Dendritic cell treated with granulocyte-macrophage colony-stimulating factor and Interleukin-4, amounts not matched to agents 40 ng/mL and 50 ng/mL, for 4 days (primary cell): ENCODE measurements at regions not wholly inside any gene's neighbourhood (a gene's known extent, or its start where the extent isn't known, plus 50 kb on each side); places are given as distances from the start of the nearest gene placed in this dataset.

Experiments used
- H3K27ac Mint-ChIP-seq: one replicate; pipeline ENCODE4 v1.8.0; 2022; ENCODE audit warnings: mild to moderate bottlenecking, mixed read lengths
- H3K27me3 Mint-ChIP-seq: one replicate; pipeline ENCODE4 v1.8.0; 2022; ENCODE audit warnings: mild to moderate bottlenecking, mixed read lengths
- H3K36me3 Mint-ChIP-seq: one replicate; pipeline ENCODE4 v1.8.0; 2022; ENCODE audit warnings: low read depth, mixed read lengths
- H3K4me1 Mint-ChIP-seq: one replicate; pipeline ENCODE4 v1.8.0; 2022; ENCODE audit warnings: low read depth, mixed read lengths
- H3K4me3 Mint-ChIP-seq: one replicate; pipeline ENCODE4 v1.8.0; 2022; ENCODE audit warnings: mild to moderate bottlenecking, moderate library complexity, mixed read lengths
- H3K9me3 Mint-ChIP-seq: one replicate; pipeline ENCODE4 v1.8.0; 2022; ENCODE audit warnings: mixed read lengths
- intact Hi-C: fragments of 100-400 bp; cut with micrococcal nuclease; formaldehyde crosslinking; loops from one replicate; pipeline ENCODE4 v1.15.0; 2022

DNA sequence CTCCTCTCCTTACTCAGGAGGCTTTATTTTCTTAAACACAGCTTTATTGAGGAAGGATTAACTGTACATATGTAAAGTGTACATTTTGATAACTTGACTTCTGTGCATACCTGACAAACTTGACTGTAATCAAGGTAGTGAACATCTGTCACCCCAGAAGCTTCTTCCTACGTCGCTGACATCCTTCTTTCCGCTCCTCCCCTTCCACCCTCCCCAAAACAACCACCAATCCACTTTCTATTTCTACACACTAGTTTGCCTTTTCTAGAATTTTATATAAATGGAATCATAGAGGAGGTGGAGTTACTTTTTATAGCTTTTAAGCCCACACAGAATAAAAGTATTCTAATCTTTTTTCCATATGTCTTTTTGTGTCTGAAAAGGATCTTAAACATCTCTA lies 225.2 kb upstream of the RBFOX1 start:
- Mint-ChIP-seq H3K9me3 (no peaks in the 10 kb centered on the region), H3K36me3 (no peaks in the 10 kb centered on the region), H3K4me1 (no peaks in the 10 kb centered on the region), H3K27me3 (no peaks in the 10 kb centered on the region), H3K4me3 (no peak overlapping the region), H3K27ac (no peak overlapping the region)
- intact Hi-C loops = no loop called here

- H3K4me3 Mint-ChIP-seq = no peak overlapping the region
- H3K4me1 Mint-ChIP-seq = no peaks in the 10 kb centered on the region
- H3K36me3 Mint-ChIP-seq = no peaks in the 10 kb centered on the region
- no peaks in the 10 kb centered on the region for H3K9me3 Mint-ChIP-seq
- intact Hi-C loops = no loop called here
- H3K27me3 Mint-ChIP-seq = no peaks in the 10 kb centered on the region
- H3K27ac Mint-ChIP-seq = no peak overlapping the region
Observed at GRCh38 chr16:7103056-7103455, 229.6 kb upstream of the RBFOX1 start.

DNA sequence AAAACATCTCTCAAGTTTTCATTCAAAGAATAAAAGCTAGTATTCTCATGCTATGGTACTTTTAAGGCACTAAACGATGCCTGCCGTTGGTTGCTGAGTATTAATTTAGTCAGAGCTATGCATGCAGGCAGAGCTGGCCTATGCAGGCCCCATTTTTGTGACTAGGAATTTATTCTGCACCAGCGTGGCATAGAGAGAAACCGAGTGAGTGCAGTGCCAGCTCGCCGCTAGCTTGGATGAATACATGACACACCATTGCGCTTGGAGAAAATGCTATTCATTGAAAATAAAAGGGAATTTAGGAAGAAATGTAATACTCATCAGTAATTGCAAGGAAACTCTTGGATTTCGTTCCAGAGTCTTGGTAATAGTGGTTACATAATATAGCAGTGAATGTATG lies 231.6 kb upstream of the RBFOX1 start:
- Mint-ChIP-seq H3K9me3 (no peaks in the 10 kb centered on the region), H3K4me1 (no peaks in the 10 kb centered on the region), H3K4me3 (no peak overlapping the region), H3K27me3 (no peaks in the 10 kb centered on the region), H3K36me3 (no peaks in the 10 kb centered on the region), H3K27ac (no peak overlapping the region)
- intact Hi-C loops = no loop called here

DNA sequence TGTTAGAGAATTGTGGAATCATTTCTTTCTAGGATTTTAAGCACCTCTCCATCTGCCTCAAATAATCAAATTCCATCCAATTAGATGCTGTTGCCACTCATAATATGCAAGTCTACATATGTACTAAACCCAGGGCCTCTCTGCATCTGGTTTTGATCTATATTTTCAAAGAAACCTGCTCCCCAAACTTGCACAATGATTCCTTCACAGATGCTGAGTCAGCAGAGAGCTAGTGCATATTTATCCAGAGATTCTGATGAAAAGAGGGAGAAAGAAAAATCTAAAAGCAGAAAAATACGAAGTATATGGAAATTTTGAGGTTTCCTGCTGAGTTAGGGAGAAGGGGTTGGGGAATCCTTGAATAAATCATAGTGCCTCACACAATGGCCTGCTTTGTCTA lies 235.1 kb upstream of the RBFOX1 start:
- Mint-ChIP-seq H3K4me3 (no peak overlapping the region), H3K36me3 (no peaks in the 10 kb centered on the region), H3K27ac (no peak overlapping the region), H3K9me3 (no peaks in the 10 kb centered on the region), H3K4me1 (no peaks in the 10 kb centered on the region), H3K27me3 (no peaks in the 10 kb centered on the region)
- intact Hi-C loops = no loop called here

DNA sequence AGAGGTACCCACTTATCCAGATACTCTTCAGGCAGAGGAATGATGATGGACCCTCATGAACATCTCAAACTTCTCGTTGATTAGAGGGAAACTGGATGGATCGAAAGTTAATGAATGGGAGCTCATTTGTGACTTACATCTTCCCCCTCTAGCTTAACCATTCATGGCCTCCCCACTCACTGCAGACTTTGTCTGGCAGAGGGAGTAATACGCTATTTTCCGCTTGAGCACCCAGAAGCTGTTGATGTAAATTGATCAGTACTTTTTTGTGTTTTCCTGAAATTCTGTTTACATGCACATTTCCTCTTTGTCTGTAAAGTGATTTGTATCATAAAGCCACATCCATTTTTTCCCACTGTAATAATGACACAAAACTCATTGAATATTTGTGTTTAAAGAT lies 239.1 kb upstream of the RBFOX1 start:
- Mint-ChIP-seq H3K36me3 (no peaks in the 10 kb centered on the region), H3K27ac (no peak overlapping the region), H3K27me3 (peaks cover 2% of the 10 kb centered on the region), H3K4me1 (no peaks in the 10 kb centered on the region), H3K4me3 (no peak overlapping the region), H3K9me3 (no peaks in the 10 kb centered on the region)
- intact Hi-C loops = no loop called here

DNA sequence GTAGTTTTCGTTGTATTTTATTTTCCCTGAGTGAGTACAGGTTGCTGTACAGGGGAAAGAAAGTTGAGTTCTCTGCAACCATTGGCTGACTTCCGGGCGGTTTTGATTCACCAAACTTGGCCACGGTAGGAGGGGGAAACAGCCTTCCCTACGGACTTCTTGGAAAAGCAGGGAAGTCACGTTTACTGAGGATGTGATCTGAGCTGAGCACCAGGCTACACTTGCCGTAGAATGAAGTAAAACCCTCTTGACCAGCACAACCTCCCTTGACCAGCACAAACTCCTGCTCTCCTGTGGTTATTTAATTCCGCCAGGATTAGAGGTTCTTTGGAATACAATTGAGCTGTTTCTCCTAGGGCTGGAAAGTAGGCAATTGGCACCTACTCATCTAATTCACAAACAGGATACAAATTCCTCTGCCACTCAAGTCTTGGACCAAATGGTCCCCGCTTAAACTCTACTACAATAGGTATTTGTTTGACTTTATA lies 242.0 kb upstream of the RBFOX1 start:
- Mint-ChIP-seq H3K9me3 (no peaks in the 10 kb centered on the region), H3K36me3 (no peaks in the 10 kb centered on the region), H3K27me3 (peaks cover 14% of the 10 kb centered on the region), H3K4me1 (no peaks in the 10 kb centered on the region), H3K27ac (no peak overlapping the region), H3K4me3 (no peak overlapping the region)
- intact Hi-C loops = no loop called here

DNA sequence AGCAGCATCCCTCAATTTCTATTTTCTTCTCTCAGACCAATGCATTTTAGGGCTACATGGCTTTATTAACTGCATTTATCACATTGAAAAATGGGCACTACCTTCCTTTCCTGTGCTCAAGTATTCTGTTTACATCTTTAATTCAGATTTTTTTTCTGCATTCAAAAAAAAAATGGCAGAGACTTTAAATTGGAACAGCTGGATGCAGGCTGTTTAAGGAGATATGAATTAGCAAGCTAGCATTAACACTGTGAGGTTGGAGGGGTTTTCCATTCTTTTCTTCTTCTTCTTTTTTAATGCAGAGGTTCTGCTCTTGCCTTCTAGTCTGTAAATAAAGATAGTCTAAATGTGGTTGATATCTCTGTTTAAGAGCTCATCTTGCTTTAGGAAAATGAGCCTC lies 242.9 kb upstream of the RBFOX1 start:
- Mint-ChIP-seq H3K4me1 (no peaks in the 10 kb centered on the region), H3K36me3 (no peaks in the 10 kb centered on the region), H3K27me3 (peaks cover 14% of the 10 kb centered on the region), H3K27ac (no peak overlapping the region), H3K4me3 (no peak overlapping the region), H3K9me3 (no peaks in the 10 kb centered on the region)
- intact Hi-C loops = no loop called here

- Mint-ChIP-seq H3K9me3 (no peaks in the 10 kb centered on the region), H3K27me3 (peaks cover 14% of the 10 kb centered on the region), H3K4me1 (no peaks in the 10 kb centered on the region), H3K27ac (no peak overlapping the region), H3K36me3 (no peaks in the 10 kb centered on the region), H3K4me3 (no peak overlapping the region)
- intact Hi-C loops = no loop called here
Observed at GRCh38 chr16:7088711-7089110, 243.9 kb upstream of the RBFOX1 start.

GRCh38 chr16:7086822-7087616 lies 245.6 kb upstream of the RBFOX1 start:
- intact Hi-C loops = no loop called here
- Mint-ChIP-seq H3K27me3 (peaks cover 14% of the 10 kb centered on the region), H3K4me1 (no peaks in the 10 kb centered on the region), H3K9me3 (no peaks in the 10 kb centered on the region), H3K4me3 (no peak overlapping the region), H3K27ac (no peak overlapping the region), H3K36me3 (no peaks in the 10 kb centered on the region)

- Mint-ChIP-seq H3K36me3 (no peaks in the 10 kb centered on the region), H3K27me3 (peaks cover 14% of the 10 kb centered on the region), H3K4me1 (no peaks in the 10 kb centered on the region), H3K9me3 (no peaks in the 10 kb centered on the region), H3K4me3 (no peak overlapping the region), H3K27ac (no peak overlapping the region)
- intact Hi-C loops = no loop called here
Observed at GRCh38 chr16:7085776-7086175, 246.9 kb upstream of the RBFOX1 start.

DNA sequence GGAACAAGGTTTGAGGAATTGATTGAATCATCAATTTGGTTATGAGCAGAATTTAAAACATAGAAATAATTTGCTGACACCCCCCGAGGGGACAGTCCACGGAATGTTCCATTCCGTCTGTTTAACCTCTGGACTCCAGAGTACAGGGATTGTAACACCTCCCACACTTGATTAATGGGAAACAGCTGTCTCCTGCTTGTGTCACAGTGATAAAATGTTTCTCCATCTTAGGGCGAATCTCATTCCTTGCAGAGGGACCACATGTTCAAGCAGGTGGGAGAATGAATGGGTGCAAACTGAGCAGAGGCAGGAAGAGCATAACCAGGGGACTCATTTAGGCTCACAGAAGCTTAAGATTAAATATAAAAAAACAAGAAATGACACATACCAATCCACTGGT lies 249.5 kb upstream of the RBFOX1 start:
- H3K9me3 Mint-ChIP-seq = no peaks in the 10 kb centered on the region
- H3K36me3 Mint-ChIP-seq = no peaks in the 10 kb centered on the region
- no peak overlapping the region for H3K27ac Mint-ChIP-seq
- intact Hi-C loops = no loop called here
- H3K27me3 Mint-ChIP-seq = peaks cover 9% of the 10 kb centered on the region
- no peaks in the 10 kb centered on the region for H3K4me1 Mint-ChIP-seq
- H3K4me3 Mint-ChIP-seq = no peak overlapping the region

DNA sequence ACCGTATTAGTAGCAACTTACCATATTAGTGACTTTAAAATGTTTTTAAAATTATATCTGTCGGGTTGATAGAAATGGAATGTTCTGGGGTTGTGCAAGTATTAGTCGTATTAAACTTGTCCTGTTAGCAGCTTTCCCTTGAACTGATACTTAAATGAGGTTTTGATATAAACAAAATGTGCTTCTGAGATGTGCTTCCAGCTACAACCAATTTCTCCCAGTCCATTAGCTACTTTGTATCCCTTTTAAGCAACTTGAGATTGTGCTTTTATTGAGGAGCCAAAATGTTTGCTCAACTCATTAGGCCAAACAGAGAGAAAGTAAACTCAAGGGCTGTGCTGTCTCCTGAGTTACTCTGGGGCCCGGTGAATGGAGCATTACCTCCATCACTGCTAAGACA lies 255.0 kb upstream of the RBFOX1 start:
- Mint-ChIP-seq H3K4me3 (no peak overlapping the region), H3K9me3 (no peaks in the 10 kb centered on the region), H3K36me3 (no peaks in the 10 kb centered on the region), H3K4me1 (no peaks in the 10 kb centered on the region), H3K27ac (no peak overlapping the region), H3K27me3 (no peaks in the 10 kb centered on the region)
- intact Hi-C loops = no loop called here

GRCh38 chr16:7074715-7075114 lies 257.9 kb upstream of the RBFOX1 start:
- Mint-ChIP-seq H3K4me3 (no peak overlapping the region), H3K36me3 (no peaks in the 10 kb centered on the region), H3K9me3 (no peaks in the 10 kb centered on the region), H3K27ac (no peak overlapping the region), H3K27me3 (no peaks in the 10 kb centered on the region), H3K4me1 (no peaks in the 10 kb centered on the region)
- intact Hi-C loops = no loop called here

DNA sequence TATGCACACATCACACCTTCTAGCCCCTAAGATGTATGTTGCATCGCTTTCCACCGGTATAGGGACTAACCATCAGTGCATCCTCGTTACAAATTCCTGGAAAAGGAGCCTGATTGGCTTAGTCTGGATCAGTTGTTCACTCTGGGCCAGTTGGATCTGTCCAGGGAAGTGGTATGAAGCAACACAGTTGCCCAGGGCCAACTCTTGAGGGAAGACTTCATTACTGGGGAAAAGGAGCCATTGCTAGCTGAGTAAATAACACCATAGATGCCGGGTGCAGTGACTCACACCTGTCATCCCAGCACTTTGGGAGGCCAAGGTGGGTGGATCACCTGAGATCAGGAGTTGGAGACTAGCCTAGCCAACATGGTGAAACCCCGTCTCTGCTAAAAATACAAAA lies 275.2 kb upstream of the RBFOX1 start:
- Mint-ChIP-seq H3K4me3 (no peak overlapping the region), H3K27me3 (no peaks in the 10 kb centered on the region), H3K9me3 (no peaks in the 10 kb centered on the region), H3K4me1 (no peaks in the 10 kb centered on the region), H3K36me3 (no peaks in the 10 kb centered on the region), H3K27ac (no peak overlapping the region)
- intact Hi-C loops = no loop called here

GRCh38 chr16:7055443-7055842 lies 277.2 kb upstream of the RBFOX1 start:
- H3K27me3 Mint-ChIP-seq = no peaks in the 10 kb centered on the region
- no peaks in the 10 kb centered on the region for H3K36me3 Mint-ChIP-seq

More at GRCh38 chr16:7055443-7055842, 277.2 kb upstream of the RBFOX1 start:
- no peaks in the 10 kb centered on the region for H3K9me3 Mint-ChIP-seq
- no peaks in the 10 kb centered on the region for H3K4me1 Mint-ChIP-seq
- H3K4me3 Mint-ChIP-seq = no peak overlapping the region
- intact Hi-C loops = no loop called here
- no peak overlapping the region for H3K27ac Mint-ChIP-seq
